ENCODE measurements at regions not wholly inside any gene's neighbourhood (a gene's known extent, or its start where the extent isn't known, plus 50 kb on each side); places are given as distances from the start of the nearest gene placed in this dataset.

- TF ChIP-seq, protein P1, sequence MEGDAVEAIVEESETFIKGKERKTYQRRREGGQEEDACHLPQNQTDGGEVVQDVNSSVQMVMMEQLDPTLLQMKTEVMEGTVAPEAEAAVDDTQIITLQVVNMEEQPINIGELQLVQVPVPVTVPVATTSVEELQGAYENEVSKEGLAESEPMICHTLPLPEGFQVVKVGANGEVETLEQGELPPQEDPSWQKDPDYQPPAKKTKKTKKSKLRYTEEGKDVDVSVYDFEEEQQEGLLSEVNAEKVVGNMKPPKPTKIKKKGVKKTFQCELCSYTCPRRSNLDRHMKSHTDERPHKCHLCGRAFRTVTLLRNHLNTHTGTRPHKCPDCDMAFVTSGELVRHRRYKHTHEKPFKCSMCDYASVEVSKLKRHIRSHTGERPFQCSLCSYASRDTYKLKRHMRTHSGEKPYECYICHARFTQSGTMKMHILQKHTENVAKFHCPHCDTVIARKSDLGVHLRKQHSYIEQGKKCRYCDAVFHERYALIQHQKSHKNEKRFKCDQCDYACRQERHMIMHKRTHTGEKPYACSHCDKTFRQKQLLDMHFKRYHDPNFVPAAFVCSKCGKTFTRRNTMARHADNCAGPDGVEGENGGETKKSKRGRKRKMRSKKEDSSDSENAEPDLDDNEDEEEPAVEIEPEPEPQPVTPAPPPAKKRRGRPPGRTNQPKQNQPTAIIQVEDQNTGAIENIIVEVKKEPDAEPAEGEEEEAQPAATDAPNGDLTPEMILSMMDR (conservative IDR thresholded peaks at IDR 0.05; ENCODE audit: low read length) = no peak
- TF ChIP-seq EZH2phosphoT487 (IDR thresholded peaks at IDR 0.05; ENCODE audit: borderline replicate concordance) = no peak
Observed at GRCh38 chr1:221905802-221906201, 163.9 kb upstream of the DUSP10 start.
